ENCODE measurements at regions not wholly inside any gene's neighbourhood (a gene's known extent, or its start where the extent isn't known, plus 50 kb on each side); places are given as distances from the start of the nearest gene placed in this dataset.

DNA sequence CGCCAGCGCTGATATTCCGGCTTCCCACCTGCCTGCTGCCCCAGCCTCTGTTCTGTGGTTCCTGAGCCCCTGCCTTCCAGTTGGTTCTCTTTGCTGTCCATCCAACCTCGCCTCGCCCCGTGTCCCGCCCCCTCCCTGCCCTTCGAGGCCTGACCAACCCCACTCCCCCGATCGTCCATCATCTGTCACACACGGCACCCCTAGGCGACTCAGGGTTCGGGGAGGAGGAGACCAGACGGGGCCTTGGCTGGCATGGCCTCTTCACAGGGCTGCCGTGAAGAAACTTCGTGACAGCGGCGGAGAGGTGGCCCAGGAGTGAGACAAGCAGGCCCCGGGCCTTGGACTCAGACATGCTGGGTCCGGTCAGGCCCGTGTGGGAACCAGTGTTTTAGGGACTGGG lies 226.1 kb downstream of the QKI start:
- ChIA-PET CTCF (no interaction called here), POLR2A (no interaction called here)
- no peaks in the 10 kb centered on the region for H3K9me3 Mint-ChIP-seq

DNA sequence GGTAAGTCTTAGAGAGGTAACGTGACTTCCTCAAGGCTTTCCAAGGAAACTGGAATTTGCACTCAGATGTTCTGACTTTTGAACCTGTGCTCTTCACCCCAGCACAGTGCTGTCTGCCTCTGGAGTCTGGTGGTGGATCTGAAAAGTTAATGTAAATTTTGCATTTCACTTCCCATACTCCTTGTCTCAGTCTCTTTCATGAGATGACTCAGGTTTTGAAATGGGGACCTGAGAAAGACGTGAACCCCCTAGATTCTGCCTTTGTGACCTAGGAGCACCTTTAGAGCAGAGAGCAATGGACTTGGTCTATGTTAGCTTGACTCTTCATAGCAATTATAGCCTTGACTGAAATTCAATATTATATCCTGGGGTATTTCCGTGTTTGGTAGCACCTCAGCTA lies 223.0 kb downstream of the QKI start:
- Mint-ChIP-seq H3K27ac (no peak overlapping the region), H3K36me3 (ENCODE audit: low read depth) (no peaks in the 10 kb centered on the region), H3K4me3 (no peak overlapping the region), H3K9me3 (no peaks in the 10 kb centered on the region), H3K27me3 (no peaks in the 10 kb centered on the region), H3K4me1 (no peaks in the 10 kb centered on the region)
- POLR2A ChIA-PET: no interaction called here
- DNase-seq: no peak
- CTCF ChIA-PET: no interaction called here

More for the DNA sequence above, 226.1 kb downstream of the QKI start:
- Mint-ChIP-seq H3K36me3 (ENCODE audit: low read depth) (no peaks in the 10 kb centered on the region), H3K4me3 (no peak overlapping the region), H3K4me1 (no peaks in the 10 kb centered on the region), H3K27me3 (no peaks in the 10 kb centered on the region), H3K27ac (no peak overlapping the region)
- no peak for DNase-seq

DNA sequence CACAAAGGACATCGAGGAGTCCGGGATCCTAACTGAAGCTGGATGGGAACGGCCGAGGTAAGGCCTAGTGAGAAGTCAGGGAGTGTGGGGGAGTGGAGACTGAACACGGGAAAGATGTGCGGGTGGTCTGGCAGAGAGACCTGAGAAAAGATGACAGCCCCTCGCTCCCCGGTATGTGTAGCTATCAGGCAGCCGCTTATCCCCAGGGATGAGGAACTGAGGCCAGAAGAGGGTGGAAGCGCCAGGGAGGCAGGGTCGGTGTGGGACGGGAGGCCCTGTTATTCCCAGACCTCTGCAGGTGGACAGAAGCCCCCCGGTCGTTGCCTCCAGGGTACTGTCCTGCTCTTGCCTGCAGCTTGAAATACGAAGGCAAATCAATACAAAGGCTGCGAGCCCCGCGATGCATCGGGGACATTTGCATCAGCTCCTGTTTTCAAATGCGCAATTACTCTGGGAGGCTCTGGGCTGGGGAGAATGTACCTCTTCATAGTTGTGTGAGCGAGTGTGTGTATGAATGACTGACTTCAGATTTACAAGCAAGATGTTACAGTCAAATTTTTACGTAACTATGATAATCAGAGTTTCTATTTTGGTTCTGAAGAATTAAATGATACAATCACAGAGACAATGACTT lies 221.3 kb downstream of the QKI start:
- no peaks in the 10 kb centered on the region for H3K9me3 Mint-ChIP-seq
- H3K4me1 Mint-ChIP-seq: no peaks in the 10 kb centered on the region
- no peak for DNase-seq
- peaks cover 4% of the 10 kb centered on the region for H3K27me3 Mint-ChIP-seq
- no peaks in the 10 kb centered on the region for H3K36me3 Mint-ChIP-seq (ENCODE audit: low read depth)
- no peak overlapping the region for H3K27ac Mint-ChIP-seq
- ChIA-PET POLR2A (no interaction called here), CTCF (interaction anchor here (1.2 kb wide), 1 partner anchor 15 kb away, joined by 4 read pairs; no protein-coding TSS in a partner anchor)
- H3K4me3 Mint-ChIP-seq: no peak overlapping the region

DNA sequence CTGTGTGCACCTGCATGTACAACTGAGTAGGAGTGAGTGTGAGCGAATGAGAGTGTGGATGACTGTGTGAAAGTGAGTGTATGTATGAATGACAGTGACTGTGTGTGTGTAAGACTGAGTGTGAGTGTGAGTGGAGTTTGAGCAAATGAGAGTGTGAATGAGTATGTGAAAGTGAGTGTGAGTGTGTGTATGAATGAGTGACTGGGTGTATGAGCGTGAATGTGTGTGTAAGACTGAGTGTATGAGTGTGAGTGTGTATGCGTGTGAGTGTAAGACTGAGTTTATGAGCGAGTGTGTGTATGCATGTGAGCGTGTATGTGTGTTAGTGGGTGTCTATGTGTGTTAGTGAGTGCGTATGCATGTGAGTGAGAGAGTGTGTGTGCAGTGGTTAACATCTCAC lies 220.8 kb downstream of the QKI start:
- CTCF ChIA-PET: interaction anchor here (0.9 to 1.2 kb wide), 2 partner anchors 16 to 326 kb away, joined by 4 read pairs; no protein-coding TSS in a partner anchor
- H3K27ac Mint-ChIP-seq: no peak overlapping the region
- POLR2A ChIA-PET: no interaction called here
- no peaks in the 10 kb centered on the region for H3K4me1 Mint-ChIP-seq
- H3K27me3 Mint-ChIP-seq: peaks cover 4% of the 10 kb centered on the region
- no peak overlapping the region for H3K4me3 Mint-ChIP-seq
- H3K9me3 Mint-ChIP-seq: no peaks in the 10 kb centered on the region
- no peaks in the 10 kb centered on the region for H3K36me3 Mint-ChIP-seq (ENCODE audit: low read depth)
- DNase-seq: no peak

DNA sequence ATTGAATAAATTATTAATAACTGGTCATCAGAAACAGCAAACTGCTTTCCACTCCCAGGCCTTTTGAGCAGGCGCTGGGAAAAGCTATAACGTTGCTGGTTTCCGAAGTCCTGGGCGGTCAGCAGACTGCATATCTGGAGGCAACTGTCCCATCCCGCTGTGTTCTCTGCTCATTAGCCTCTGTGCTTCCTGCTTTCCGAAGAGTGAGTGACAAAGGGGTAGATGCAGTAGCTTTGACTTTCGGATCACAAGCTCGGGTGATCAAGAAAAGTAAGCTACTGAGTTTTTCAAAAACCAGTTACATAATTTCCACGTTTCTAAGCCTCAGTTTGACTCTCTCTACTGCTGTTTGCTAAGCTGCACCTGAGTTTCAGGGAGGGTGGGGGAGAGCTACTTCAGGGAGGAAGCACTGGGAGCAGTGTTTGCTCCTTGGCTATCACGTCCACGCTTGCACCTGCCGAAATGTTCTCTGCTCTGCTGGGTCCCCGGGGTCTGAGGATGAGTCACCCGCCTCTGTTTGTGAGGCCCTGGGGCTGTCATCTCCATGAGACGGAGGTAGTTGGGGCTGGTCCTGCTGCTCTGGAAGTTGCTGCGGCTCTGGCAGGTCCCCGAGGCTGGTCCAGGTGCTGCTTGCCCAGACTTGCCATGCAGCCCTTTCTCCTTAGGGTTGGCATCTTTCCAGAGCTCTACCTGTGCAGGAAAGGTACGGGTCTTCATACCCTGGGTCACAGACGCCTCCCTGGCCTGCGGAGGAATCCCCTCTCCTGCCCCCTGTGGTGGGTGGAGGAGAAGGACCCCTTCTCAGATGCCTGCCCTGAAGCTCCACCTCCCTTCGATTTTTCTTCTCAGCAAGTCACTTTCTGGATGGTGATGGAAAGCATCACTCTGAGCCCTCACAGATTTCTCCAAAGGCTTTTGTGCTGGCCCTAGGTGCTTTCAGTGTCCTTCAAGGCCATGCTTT lies 220.0 kb downstream of the QKI start:
- Mint-ChIP-seq H3K36me3 (ENCODE audit: low read depth) (no peaks in the 10 kb centered on the region), H3K4me1 (no peaks in the 10 kb centered on the region), H3K4me3 (no peak overlapping the region), H3K27me3 (peaks cover 7% of the 10 kb centered on the region), H3K9me3 (no peaks in the 10 kb centered on the region), H3K27ac (no peak overlapping the region)
- no peak for DNase-seq
- CTCF ChIA-PET: interaction anchor here (0.9 kb wide), 1 partner anchor 325 kb away, joined by 4 read pairs; no protein-coding TSS in a partner anchor
- POLR2A ChIA-PET: no interaction called here

DNA sequence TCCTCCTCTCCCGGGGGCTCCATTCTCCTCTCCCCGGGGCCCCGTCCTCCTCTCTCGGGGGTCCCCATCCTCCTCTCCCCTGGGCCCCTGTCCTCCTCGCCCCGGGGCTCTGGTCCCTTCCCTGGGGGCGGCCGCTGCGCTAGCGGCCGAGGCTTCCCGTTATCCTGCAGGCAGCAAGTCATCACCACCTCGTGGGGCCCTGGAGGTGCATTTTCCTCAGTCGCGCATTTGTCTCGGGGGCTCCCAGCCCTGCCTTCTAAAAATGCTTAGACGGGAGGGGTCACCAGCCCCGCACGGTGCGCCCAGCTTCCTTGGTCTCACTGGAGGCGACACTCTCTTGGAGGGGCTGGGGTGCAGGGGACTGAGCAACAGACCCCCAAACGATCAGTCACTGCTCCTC lies 216.5 kb downstream of the QKI start:
- H3K36me3 Mint-ChIP-seq (ENCODE audit: low read depth): no peaks in the 10 kb centered on the region
- no peak for DNase-seq
- no peak overlapping the region for H3K27ac Mint-ChIP-seq
- peaks cover 9% of the 10 kb centered on the region for H3K27me3 Mint-ChIP-seq
- CTCF ChIA-PET: no interaction called here
- no peaks in the 10 kb centered on the region for H3K9me3 Mint-ChIP-seq
- no peak overlapping the region for H3K4me3 Mint-ChIP-seq
- POLR2A ChIA-PET: no interaction called here
- no peaks in the 10 kb centered on the region for H3K4me1 Mint-ChIP-seq

DNA sequence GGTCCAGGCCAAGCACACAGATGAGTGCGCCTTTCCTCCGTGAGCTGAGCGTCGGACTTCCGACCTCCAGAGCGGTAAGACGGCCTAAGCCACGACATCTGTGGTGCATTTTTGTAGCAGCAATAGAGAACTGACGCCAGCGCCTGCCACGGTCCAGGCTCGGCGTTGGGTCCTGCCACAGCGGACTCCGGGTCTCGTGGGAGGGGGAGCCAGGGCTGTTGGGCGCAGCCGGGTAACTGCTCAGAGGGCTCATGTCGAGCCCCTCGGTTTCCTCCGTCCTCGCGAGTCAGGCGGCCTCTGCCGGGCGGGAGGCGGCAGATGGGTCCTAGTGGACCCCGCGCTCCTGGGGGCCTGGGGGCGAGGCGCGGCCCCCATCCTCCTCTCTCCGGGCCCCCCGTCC lies 216.1 kb downstream of the QKI start:
- ChIA-PET POLR2A (no interaction called here), CTCF (no interaction called here)
- Mint-ChIP-seq H3K27me3 (peaks cover 9% of the 10 kb centered on the region), H3K27ac (no peak overlapping the region), H3K36me3 (ENCODE audit: low read depth) (no peaks in the 10 kb centered on the region), H3K4me3 (no peak overlapping the region), H3K9me3 (no peaks in the 10 kb centered on the region), H3K4me1 (no peaks in the 10 kb centered on the region)
- no peak for DNase-seq

DNA sequence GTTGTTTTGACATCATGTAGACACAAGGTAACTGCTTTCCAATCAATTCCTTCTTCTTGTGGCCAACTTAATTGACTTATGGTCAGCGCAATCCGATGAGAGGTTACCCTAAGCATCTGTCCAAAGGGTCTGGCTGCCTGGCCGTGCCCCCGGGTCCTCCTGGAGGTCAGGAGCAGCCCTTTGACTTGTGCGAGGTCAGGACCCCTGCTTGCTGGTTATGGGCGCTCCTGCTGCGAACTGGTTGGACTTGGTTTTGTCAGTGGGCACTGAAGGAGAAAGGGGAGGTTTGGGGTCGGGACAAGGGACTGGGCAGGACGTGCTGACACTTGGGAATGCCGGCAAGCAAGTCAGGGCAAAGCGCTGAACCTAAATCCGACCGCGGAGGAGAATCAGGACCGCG lies 215.6 kb downstream of the QKI start:
- Mint-ChIP-seq H3K27me3 (peaks cover 9% of the 10 kb centered on the region), H3K9me3 (no peaks in the 10 kb centered on the region), H3K4me3 (no peak overlapping the region), H3K36me3 (ENCODE audit: low read depth) (no peaks in the 10 kb centered on the region), H3K27ac (no peak overlapping the region), H3K4me1 (no peaks in the 10 kb centered on the region)
- POLR2A ChIA-PET: no interaction called here
- no peak for DNase-seq
- CTCF ChIA-PET: no interaction called here
